Endodermal cell (in vitro differentiated cells): ENCODE measurements at regions not wholly inside any gene's neighbourhood (a gene's known extent, or its start where the extent isn't known, plus 50 kb on each side); places are given as distances from the start of the nearest gene placed in this dataset.

Source experiments
- DNase-seq: peaks from one replicate; pipeline ENCODE4 v3.0.0-alpha.2; 2017
- H3K27ac ChIP-seq: 2 replicates; pipeline ENCODE4 v1.5.1; 2013; ENCODE audit warnings: mild to moderate bottlenecking, low read depth, low read length, moderate library complexity
- H3K27me3 ChIP-seq: 2 replicates; pipeline ENCODE4 v1.6.1; 2013; ENCODE audit warnings: mild to moderate bottlenecking, low read length, moderate library complexity; ENCODE audit not compliant: insufficient read depth, control insufficient read depth, poor library complexity, severe bottlenecking
- H3K36me3 ChIP-seq: 2 replicates; pipeline ENCODE4 v1.7.0; 2013; ENCODE audit warnings: mild to moderate bottlenecking, low read length, moderate library complexity; ENCODE audit not compliant: control insufficient read depth, insufficient read depth
- H3K4me1 ChIP-seq: one replicate; pipeline ENCODE4 v1.7.0; 2013; ENCODE audit warnings: low read length; ENCODE audit not compliant: control insufficient read depth, insufficient read depth
- H3K4me3 ChIP-seq: 2 replicates; pipeline ENCODE4 v1.5.1; 2013; ENCODE audit warnings: mild to moderate bottlenecking, low read length, moderate library complexity
- H3K9ac ChIP-seq: 2 replicates; pipeline ENCODE4 v1.6.1; 2013; ENCODE audit warnings: mild to moderate bottlenecking, low read length, moderate library complexity; ENCODE audit not compliant: poor library complexity, severe bottlenecking; ENCODE audit errors: extremely low read depth
- H3K9me3 ChIP-seq: 2 replicates; pipeline ENCODE4 v1.6.1; 2013; ENCODE audit warnings: mild to moderate bottlenecking, low read length, moderate library complexity; ENCODE audit not compliant: control insufficient read depth
- H3K27ac Mint-ChIP-seq: 2 replicates; pipeline ENCODE4 v1.8.0; 2020; ENCODE audit warnings: mixed read lengths
- H3K27me3 Mint-ChIP-seq: 2 replicates; pipeline ENCODE4 v1.8.0; 2021; ENCODE audit warnings: mild to moderate bottlenecking, mixed read lengths; ENCODE audit not compliant: insufficient read depth
- H3K36me3 Mint-ChIP-seq: 2 replicates; pipeline ENCODE4 v1.8.0; 2020; ENCODE audit warnings: low read depth, mixed read lengths
- H3K4me1 Mint-ChIP-seq: 2 replicates; pipeline ENCODE4 v1.8.0; 2020; ENCODE audit warnings: mixed read lengths
- H3K4me3 Mint-ChIP-seq: 2 replicates; pipeline ENCODE4 v1.8.0; 2020; ENCODE audit warnings: mild to moderate bottlenecking, moderate library complexity, mixed read lengths
- H3K9me3 Mint-ChIP-seq: 2 replicates; pipeline ENCODE4 v1.8.0; 2020; ENCODE audit warnings: mild to moderate bottlenecking, mixed read lengths
- CTCF ChIP-seq: fragments of 200-600 bp; sonication (generic); conservative IDR thresholded peaks from 2 replicates; pipeline ENCODE4 v1.5.0; 2021; ENCODE audit warnings: antibody characterized with exemption, mild to moderate bottlenecking
- WGBS, 2 experiments: methylation state at CpG; one replicate each; pipeline versions ENCODE4 v1.1.5 to v1.1.7; 2013; ENCODE audit warnings: missing lambda C conversion rate in 2 of 2, mixed read lengths in 1 of 2; ENCODE audit not compliant: insufficient coverage in 1 of 2, insufficient read length in 1 of 2; 5-methylcytosine and 5-hydroxymethylcytosine counted together

GRCh38 chr4:185875316-185875907, 63.4 kb upstream of the SORBS2 start:
- Histone ChIP-seq H3K27me3 (no peaks in the 10 kb centered on the region), H3K4me1 (no peaks in the 10 kb centered on the region), H3K9me3 (no peaks in the 10 kb centered on the region), H3K4me3 (no peak overlapping the region), H3K27ac (no peak overlapping the region), H3K36me3 (no peaks in the 10 kb centered on the region), H3K9ac (no peak overlapping the region)
- DNase-seq: no peak
- no peak for TF ChIP-seq CTCF
- H3K9me3 Mint-ChIP-seq: no peaks in the 10 kb centered on the region
- WGBS, 2 experiments: 88 to 100% methylated on average over 2 to 6 of the region's 6 CpGs
- peaks cover 2% of the 10 kb centered on the region for H3K4me1 Mint-ChIP-seq
- H3K36me3 Mint-ChIP-seq: no peaks in the 10 kb centered on the region
- H3K4me3 Mint-ChIP-seq: no peak overlapping the region
- no peak overlapping the region for H3K27ac Mint-ChIP-seq
- H3K27me3 Mint-ChIP-seq: no peaks in the 10 kb centered on the region

- no peaks in the 10 kb centered on the region for H3K27me3 Mint-ChIP-seq
- Histone ChIP-seq H3K9me3 (no peaks in the 10 kb centered on the region), H3K9ac (no peak overlapping the region), H3K27ac (no peak overlapping the region), H3K36me3 (no peaks in the 10 kb centered on the region), H3K27me3 (no peaks in the 10 kb centered on the region), H3K4me3 (no peak overlapping the region), H3K4me1 (no peaks in the 10 kb centered on the region)
- no peak for TF ChIP-seq CTCF
- no peak for DNase-seq
- H3K4me3 Mint-ChIP-seq: no peak overlapping the region
- H3K4me1 Mint-ChIP-seq: peaks cover 3% of the 10 kb centered on the region
- WGBS, 2 experiments: 92% methylated on average over 10 to 14 of the region's 14 CpGs
- no peak overlapping the region for H3K27ac Mint-ChIP-seq
- H3K9me3 Mint-ChIP-seq: no peaks in the 10 kb centered on the region
- H3K36me3 Mint-ChIP-seq: no peaks in the 10 kb centered on the region
These were observed 66.6 kb upstream of the SORBS2 start for GRCh38 chr4:185878633-185879032.

- Histone ChIP-seq H3K27ac (no peak overlapping the region), H3K4me3 (no peak overlapping the region), H3K9me3 (no peaks in the 10 kb centered on the region), H3K9ac (no peak overlapping the region), H3K36me3 (no peaks in the 10 kb centered on the region), H3K27me3 (no peaks in the 10 kb centered on the region), H3K4me1 (no peaks in the 10 kb centered on the region)
- DNase-seq: no peak
- TF ChIP-seq CTCF: no peak
- Mint-ChIP-seq H3K27me3 (no peaks in the 10 kb centered on the region), H3K9me3 (no peaks in the 10 kb centered on the region), H3K4me3 (no peak overlapping the region), H3K4me1 (peaks cover 3% of the 10 kb centered on the region), H3K27ac (no peak overlapping the region), H3K36me3 (no peaks in the 10 kb centered on the region)
- WGBS, 2 experiments: 91 to 95% methylated on average over 11 to 18 of the region's 18 CpGs
These were observed 67.8 kb upstream of the SORBS2 start for GRCh38 chr4:185879666-185880312.
